ENCODE measurements at regions not wholly inside any gene's neighbourhood (a gene's known extent, or its start where the extent isn't known, plus 50 kb on each side); places are given as distances from the start of the nearest gene placed in this dataset.
"Not testable (repeated sequence)": the region's sequence is repeated elsewhere in the genome, so short reads cannot be mapped to it uniquely, and the experiment has no call there.

DNA sequence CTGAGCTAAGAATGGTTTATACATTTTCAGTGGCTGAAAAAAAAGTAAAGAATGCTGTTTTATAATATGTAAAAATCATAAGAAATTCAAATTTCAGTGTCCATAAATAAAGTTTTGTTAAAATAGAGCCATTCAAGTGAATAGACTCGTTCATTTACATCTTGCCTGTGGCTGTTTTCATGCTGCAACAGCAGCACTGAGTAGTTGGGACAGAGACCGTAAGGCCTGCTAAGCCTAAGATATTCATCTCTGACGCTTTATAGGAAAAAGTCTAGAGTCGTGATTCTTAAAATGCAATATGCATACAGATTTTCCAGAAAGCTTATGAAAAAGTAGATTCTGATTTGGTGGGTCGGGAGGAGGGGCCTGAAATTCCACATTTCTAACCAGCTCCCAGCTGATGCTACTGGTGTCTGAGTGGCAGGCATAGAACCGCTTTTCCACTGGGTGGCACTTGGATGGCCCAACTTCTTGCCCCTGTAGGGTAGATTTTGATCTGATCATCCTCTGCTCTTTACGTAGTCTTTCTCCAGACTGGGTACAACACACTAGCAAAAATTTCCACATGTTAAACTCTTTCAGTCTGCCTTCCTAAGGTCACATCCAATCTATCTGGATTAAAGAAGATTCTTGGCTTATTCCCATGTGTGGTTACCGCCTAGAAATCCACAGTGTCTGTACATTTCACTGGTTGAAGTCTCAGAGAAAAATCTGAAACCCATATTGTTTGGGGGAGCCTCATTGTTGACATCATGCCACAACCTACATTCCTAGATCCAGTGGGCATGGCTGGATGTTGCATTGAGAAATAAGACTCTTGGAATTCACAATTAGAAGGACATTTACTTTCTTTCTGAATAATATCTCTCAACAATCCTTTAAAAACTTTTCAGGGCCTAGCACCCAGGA lies 151.2 kb downstream of the C12orf75 start:
- DNase-seq (ENCODE audit: low read depth), result no peak

DNA sequence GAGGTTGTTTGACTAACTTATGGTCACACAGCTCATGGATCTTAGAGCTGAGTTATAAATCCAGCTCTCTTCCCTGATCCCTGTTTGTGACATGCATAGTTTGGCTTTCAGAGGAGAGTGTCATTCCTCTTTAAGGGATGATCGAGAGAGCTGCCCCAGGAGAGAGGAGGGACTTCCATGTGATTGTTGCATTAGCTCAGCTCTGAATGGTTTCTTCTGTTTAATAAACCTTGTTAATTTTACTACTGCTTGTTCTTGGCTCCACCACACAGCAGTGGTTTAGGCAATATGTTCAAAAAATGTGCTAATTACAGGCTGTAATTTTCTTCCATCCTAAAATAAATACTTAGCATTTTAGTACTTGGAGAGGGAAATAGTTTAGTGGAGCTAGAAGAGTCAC lies 152.5 kb downstream of the C12orf75 start:
- DNase-seq (ENCODE audit: low read depth), result no peak

DNA sequence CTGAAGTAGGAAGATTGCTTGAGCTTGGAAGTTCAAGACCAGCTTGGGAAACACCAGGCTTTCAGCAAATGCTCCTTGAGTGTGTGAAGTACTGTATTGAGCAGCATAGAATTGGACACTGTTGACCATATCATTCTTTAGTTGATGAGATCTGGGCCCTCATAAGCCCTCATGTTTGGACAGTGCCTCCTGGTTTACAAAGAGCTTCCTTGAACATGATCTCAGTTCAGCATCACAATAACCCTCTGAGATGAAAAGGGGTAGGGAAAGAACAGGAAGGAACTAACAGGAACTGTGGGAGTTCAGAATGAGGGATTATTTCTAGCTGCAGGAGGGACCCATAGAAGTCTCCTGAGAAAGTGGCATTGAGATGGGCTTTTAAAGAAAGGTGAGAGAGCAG lies 153.2 kb downstream of the C12orf75 start:
- no peak for DNase-seq (ENCODE audit: low read depth)

DNA sequence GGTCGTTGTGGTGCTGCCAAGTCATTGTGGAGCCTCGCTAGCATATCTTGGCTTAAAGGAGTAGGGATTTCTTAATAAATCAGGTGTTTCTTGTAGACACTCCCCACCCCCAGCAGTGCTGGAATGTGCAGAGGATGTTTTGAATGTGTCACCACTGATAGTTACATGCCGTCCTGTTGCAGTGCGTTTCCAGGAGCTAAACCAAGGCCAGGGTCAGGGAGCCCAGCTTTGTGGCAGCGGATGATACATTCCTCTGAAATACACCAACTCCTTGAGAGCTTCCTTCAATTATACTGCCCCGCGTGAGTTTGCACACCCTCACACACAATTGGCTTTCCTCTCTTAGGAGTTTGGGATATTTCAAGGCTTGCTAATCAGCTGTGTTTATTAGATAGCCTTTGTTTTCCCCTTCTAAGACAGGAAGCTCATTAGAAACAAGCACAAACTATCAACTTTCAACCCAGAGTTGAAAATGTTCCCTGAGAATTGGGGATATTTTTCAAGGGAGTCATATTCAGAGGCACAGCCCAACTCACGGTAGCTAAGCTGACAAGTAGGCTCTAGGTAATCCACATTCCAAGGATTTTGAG lies 154.9 kb downstream of the C12orf75 start:
- DNase-seq (ENCODE audit: low read depth), result peak; percentile 16

DNA sequence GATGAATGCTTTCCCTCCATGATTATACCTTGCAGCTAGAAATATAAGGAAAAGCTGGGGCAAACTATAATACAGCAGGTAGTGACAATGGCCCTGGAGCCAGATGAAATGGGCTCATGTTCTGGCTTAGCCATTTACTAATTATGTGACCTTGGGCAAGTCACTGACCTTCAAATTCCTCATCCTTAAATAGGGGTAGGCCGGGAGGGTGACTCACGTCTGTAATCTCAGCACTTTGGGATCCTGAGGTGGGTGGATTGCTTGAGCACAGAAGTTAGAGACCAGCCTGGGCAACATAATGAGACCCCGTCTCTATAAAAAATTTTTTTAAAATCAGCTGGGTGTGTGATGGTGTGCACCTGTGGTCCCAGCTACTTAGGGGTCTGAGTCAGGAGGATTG lies 155.4 kb downstream of the C12orf75 start:
- DNase-seq (ENCODE audit: low read depth), result no peak

DNA sequence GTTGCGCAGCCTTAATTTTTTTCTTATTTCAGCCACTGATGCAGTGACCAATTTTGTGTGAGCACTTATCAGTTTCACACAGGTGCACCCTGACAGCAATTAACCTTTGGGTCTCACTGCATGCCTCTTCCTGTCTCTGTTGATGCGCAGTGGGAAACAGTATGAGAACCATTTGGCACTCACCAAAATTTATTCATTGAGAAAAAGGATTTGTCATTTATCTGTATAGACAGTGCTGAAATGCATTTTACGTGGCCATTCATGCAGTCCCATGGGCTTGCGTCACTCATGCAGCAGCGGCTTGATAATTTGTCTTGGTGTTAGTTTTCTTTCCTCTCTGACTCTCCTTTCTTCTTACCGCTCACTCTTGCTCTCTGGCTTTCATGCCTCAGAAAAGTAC lies 157.5 kb downstream of the C12orf75 start:
- no peak for DNase-seq (ENCODE audit: low read depth)

DNA sequence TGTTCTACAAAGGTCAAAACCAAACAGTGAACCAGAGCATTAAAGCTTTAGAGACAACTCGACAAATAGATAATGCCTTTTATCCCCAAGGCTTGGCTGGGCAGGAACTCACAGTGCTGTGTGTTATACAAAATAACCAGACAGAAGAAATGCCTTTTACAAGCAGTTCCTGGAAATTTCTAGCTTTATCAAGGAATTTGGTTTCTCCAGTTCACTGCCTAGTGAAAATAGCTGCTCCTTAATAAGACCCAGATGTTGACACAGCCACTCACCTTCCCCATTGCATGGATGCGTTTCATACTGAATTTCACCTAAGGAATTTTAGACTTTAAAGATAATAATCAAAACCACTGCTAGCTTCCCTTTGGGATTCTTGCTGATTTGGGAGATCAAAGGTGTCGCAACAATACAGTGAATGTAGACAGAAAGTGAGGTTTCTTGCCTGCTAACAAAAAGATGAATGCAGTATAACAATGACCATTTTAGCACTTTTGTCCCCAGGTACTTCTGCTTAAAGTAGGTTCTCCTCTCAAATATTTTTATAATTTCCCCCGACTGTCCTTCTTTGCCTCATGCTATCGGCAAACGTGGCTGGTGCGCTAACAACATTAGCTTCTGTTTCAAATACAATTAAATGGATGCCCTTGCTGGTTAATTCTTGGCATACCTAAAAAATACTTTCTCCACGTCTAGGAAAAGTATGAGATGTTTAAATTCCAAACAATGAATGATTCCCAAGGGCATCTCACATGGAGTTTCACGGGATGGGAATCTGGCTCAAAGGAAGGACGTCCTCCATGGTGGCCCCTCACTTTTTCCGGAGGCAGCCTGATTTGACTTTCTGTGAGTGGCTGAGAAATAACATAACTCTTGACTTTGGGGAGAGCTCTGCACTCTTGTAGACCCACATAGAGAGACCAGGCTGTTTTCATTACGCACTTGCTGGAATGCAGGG lies 162.4 kb downstream of the C12orf75 start:
- DNase-seq (ENCODE audit: low read depth), result no peak

DNA sequence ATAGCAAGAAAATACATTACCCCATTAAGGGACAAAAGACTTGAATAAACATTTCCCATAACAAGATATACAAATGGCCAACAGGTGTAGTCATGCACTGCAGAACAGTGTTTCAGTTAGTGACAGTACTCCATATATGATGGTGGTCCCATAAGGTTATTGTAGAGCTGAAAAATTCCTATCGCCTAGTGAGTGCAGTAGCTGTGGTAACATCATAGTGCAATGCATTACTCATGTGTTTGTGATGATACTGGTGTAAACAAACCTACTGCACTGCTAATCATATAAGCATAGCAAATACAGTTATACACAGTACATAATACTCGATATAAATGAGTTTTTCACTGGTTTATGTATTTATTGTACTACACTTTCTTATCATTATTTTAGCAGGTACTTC lies 168.7 kb downstream of the C12orf75 start:
- no peak for DNase-seq (ENCODE audit: low read depth)

DNA sequence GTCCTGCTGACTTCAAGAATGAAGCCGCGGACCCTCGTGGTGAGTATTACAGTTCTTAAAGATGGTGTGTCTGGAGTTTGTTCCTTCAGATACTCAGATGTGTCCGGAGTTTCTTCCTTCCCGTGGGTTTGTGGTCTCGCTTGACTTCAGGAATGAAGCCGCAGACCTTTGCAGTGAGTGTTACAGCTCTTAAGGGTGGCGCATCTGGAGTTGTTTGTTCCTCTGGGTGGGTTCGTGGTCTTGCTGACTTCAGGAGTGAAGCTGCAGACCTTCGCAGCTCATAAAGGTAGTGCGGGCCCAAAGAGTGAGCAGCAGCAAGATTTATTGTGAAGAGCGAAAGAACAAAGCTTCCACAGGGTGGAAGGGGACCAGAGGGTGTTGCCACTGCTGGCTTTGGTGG lies 170.2 kb downstream of the C12orf75 start:
- DNase-seq (ENCODE audit: low read depth), result not testable (repeated sequence)

DNA sequence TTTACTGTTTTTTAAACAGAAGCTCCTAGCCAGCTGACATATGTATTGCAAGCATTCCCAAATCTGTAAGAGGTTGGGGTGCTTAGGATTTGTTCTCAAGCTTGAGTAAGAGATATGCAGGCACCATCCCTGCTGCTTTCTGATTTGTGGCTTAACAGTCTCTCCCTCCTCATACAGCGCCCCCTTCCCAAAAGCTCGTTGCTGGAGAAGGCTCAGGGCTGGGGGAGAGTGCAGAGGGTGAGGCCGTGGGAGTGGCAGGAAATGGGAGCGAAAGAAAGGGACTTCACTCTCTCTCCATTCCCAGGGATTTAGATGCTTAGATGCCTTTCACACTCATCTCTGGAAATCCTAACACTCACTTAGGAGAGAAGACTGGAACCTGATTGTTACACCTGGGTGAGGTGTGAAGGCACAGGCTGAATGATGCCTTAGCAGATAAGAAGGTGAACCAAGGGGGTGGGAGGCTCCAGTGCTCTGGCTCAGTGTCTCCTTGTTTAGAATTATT lies 172.0 kb downstream of the C12orf75 start:
- DNase-seq (ENCODE audit: low read depth), result no peak

DNA sequence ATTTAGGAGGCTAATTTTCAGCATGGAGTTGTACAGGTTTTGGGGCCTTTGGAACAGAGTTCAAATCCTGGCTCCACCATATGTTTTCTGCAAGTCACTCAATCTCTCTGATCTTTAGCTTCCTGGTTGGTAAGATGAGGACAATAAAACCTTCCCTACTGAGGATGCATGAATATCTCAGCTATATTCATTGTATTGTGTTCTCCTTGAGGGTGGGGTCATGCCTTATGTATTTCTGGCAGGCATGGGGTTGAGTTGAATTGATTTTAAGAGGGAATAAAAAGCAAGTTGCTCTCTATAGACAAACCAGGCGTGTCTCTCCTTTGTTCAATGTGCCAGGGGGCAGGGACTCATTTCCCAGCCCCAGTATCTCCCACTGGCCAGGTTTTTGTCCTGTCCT lies 173.1 kb downstream of the C12orf75 start:
- no peak for DNase-seq (ENCODE audit: low read depth)

DNA sequence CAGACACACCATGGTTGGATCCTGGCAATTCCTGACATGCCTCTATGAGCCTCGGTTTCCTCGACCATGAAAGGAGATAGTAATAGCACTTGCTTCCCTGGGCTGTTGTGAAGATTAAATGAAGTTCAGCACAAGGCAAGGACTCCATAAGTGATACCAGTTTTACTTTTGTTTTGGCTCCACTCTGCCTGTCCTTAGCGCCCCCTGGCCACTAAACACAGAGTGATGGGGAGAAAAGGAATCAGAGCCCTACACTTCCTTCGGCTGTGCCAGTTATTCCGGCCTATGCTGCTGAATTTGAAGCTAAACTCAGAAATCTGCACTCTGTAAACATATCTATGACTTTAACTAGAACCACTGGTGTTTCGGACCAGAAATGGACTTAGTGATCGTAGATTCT lies 173.8 kb downstream of the C12orf75 start:
- DNase-seq (ENCODE audit: low read depth), result no peak

DNA sequence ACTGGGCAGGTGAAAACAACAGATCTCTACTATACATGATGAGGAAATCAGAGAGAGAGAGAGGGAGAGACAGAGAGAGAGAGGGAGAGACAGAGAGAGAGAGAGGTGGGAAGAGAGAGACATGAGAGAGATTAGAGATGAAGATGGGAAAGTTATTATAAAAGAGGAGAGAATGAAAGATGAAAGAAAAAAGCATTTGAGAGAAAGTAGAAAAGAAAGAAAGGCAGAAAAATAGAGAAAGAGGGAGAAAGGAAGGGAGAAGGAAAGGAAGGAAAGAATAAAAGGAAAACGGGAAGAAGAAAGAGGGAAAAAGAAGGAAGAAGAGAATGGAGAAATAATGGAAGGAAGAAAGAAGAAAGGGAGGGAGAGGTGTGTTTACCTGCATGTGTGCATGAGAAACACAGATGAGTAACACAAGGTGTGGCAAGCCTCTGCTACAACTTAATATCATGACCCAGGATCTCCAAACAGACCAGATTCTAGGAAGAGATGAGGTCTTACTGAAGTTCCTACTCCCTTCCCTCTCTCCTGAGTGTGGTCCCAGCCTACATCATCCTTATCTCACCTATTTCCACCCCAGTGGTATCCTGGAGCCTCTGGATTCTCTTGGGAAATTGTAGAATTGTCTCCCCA lies 176.3 kb downstream of the C12orf75 start:
- no peak for DNase-seq (ENCODE audit: low read depth)

DNA sequence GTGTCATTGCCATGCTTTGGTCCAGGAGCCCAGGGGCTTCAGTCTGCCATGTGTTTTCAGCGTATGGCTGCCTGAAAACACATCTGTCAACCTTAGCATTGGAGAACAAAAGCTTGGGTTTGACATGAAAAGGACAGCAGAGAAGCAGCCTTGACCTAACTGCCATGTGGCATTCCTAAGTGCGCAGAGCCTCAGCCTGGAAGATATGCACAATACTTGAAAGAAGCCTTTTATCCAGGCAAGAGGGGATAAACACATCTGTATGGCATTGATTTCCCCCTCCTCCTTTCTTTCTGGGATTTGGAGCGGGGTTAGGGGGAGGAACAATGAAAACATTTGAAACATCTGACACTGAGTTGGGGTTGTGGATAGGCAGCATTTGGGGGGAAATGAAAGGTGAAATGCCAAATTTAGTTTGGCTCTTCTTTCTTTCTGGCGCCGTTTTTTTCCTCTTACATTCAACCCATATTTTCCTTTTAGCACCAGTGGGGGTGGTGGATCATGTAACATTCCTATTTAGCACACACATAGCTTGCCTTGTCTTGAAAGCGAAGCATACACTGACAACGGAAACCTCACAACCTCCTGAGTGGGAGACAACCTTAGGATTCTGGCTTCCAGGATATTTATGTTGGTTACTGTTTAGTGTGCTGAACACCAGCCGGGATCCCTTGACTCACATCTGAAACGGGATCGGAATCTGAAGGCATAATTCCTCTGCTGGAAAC lies 177.0 kb downstream of the C12orf75 start:
- no peak for DNase-seq (ENCODE audit: low read depth)

DNA sequence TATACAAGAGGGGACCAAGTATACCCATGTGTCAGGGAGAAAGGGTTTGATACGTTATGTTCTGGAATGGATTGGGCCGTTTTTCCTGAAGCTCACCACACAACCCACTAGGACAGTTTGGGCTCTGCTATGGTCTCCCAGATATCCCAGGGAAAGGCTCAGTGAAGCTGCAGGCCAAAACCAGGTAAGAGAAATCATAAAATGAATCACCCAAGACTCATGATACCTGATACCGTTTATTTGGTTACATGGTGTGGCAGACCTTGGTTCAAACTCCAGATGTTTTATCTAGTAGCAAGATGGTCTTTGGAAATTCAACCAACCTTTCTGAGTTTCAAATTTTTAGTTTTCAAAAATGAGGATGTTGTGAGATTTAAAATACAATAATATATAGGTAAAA lies 177.6 kb downstream of the C12orf75 start:
- no peak for DNase-seq (ENCODE audit: low read depth)

DNA sequence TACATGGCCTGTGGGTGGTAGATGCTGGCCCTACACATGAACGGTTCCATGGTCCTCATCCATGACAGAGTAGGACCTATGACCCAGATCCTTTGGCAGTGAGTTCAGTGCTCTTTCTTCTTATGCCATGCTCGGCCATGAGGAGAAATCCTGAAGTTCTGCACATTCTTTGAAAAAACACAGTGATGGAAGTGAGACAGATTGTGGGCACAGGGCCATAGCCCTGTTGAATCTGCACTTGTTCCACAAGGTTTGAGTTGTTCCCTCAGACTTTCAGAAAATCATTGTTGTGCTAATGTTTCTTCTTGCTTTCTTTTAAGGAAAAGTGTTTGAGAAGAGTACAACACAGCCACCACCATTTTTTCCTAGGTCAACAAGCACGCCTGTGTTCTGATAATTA lies 180.0 kb downstream of the C12orf75 start:
- DNase-seq (ENCODE audit: low read depth), result no peak

DNA sequence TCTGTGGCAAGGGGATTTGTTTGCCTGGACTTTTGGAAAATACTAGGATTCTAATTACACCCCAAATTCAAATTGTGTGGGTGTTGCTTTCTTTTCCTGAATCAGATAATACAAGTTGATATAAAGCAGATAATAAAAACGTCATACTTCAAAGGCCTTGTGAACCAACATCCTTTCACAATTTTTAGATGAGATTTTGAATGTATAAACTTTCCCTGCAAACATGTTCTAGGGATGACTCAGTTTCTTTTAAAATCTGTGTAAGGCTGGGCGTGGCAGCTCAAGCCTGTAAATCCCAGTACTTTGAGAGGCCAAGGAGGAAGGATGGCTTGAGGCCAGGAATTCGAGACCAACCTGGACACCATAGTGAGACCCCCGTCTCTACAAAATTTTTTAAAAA lies 182.4 kb downstream of the C12orf75 start:
- not testable (repeated sequence) for DNase-seq (ENCODE audit: low read depth)

DNA sequence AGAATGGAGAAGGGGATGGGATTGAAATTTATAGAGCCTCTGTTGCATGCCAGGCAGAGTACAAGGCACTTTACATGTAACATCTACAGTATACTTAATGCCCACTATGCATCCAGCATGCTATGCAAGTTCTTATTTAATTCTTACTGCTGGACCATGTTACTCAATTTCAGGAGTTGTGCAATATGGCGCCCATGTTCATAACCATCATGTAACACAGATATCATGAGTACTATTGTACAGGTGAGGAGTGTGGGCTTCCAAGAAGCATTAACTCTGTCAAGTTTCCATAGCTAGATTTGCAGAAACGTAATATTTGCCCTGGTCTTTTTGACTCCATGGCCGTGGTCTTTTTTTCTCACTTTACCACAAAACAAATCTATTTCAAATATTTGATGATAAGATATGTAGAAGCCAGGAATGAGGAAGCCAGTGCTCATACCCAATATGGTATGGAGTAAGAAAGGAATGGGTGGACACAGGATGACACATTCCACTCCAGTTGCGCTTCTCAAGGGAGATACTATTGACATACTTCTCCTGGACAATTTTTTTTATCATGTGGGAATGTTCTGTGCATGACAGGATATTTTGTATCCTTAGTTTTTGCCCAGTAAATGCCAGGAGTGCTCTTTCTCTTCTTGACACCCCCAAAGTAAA lies 191.8 kb downstream of the C12orf75 start:
- no peak for DNase-seq (ENCODE audit: low read depth)

DNA sequence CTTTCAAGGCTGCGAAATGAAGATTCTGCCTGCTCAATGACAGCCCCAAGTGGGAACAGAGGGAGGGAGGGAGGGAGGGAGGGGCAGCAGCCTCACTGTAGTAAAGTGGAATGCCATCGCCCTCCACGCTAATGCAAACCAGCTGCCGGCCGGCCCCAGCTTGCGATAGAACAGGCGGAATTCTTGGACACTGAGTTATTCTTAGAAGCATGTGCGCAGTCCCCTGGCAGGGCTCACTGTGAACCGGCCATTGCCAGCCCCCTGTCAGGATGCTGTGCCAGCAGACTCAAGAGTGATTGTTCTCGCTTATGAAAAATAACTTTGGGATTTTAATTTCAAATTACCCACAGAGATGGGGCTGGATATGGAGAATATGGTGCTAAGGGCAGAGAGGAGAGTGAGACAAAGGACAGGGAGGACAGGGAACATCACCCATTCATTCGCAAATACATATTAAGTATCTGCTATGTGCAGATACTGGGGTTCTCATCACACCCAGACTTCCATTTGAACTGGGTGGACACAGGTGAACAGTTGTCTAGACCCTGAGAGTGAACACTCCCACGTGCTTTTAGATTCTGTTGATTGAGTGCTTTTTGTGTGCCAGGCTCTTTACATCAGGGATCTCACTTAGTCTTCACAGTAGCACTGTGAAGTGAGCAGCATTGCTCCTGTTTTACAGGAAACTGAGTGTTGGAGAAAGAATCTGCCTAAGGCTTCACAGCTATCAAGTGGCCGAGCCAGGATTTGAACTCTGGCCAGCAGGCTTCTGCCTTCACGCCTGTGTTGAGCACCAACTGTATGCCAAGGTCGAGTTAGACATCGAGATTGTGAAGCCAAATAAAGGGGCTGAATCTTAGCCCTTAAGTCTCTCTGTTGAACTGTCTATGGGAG lies 192.9 kb downstream of the C12orf75 start:
- peak; percentile 75 for DNase-seq (ENCODE audit: low read depth)

DNA sequence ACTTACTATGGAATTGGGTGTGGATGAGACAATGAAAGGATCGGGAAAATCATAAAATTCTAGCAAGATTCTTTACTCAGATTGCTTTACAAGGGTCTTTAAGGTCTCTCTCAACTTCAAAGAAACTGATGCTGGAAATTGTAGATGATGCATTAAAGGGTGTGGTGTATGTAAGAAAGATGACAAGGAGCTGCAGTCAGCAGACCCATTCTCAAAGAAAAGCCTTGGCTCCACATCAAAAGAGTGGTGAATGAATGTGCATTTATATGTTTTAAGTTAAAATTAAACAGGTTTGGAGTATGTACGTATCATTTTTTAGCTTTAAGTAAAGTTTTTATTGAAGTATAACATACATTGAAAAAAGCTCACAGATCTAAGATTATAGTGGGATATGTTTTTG lies 194.5 kb downstream of the C12orf75 start:
- no peak for DNase-seq (ENCODE audit: low read depth)

Measured in fibroblast of the conjunctiva (primary cell).